ENCODE measurements at regions not wholly inside any gene's neighbourhood (a gene's known extent, or its start where the extent isn't known, plus 50 kb on each side); places are given as distances from the start of the nearest gene placed in this dataset.
A peak's percentile ranks its signal among the peaks of the same experiment; 100 is the strongest.
"Not testable (repeated sequence)": the region's sequence is repeated elsewhere in the genome, so short reads cannot be mapped to it uniquely, and the experiment has no call there.

GRCh38 chr9:42437057-42437759, 253.7 kb downstream of the SPATA31A6 start:
- not testable (repeated sequence) for H3K27me3 ChIP-seq (ENCODE audit: insufficient read depth, low read length); H2AFZ ChIP-seq (ENCODE audit: low read length, unreplicated experiment); H3K4me1 ChIP-seq (ENCODE audit: control insufficient read depth, insufficient read depth, low read length, unreplicated experiment); H3K4me3 ChIP-seq (ENCODE audit: low read depth, low read length); H3K79me2 ChIP-seq (ENCODE audit: control insufficient read depth, insufficient read depth, low read length, unreplicated experiment); H3K36me3 ChIP-seq (ENCODE audit: insufficient read depth, low read length); H3K27ac ChIP-seq (ENCODE audit: low read depth, low read length)

- not testable (repeated sequence) for H3K4me1 ChIP-seq (ENCODE audit: control insufficient read depth, insufficient read depth, low read length, unreplicated experiment); H3K36me3 ChIP-seq (ENCODE audit: insufficient read depth, low read length)
These were observed 259.2 kb downstream of the SPATA31A6 start for GRCh38 chr9:42442680-42443079.

GRCh38 chr9:42443414-42443813, 260.0 kb downstream of the SPATA31A6 start:
- H3K4me1 ChIP-seq (ENCODE audit: control insufficient read depth, insufficient read depth, low read length, unreplicated experiment); H3K27ac ChIP-seq (ENCODE audit: low read depth, low read length); H2AFZ ChIP-seq (ENCODE audit: low read length, unreplicated experiment); H3K27me3 ChIP-seq (ENCODE audit: insufficient read depth, low read length); H3K4me3 ChIP-seq (ENCODE audit: low read depth, low read length); H3K79me2 ChIP-seq (ENCODE audit: control insufficient read depth, insufficient read depth, low read length, unreplicated experiment); H3K36me3 ChIP-seq (ENCODE audit: insufficient read depth, low read length): not testable (repeated sequence)

More at GRCh38 chr9:42442680-42443079, 259.2 kb downstream of the SPATA31A6 start:
- not testable (repeated sequence) for H3K79me2 ChIP-seq (ENCODE audit: control insufficient read depth, insufficient read depth, low read length, unreplicated experiment); H3K27me3 ChIP-seq (ENCODE audit: insufficient read depth, low read length); H3K4me3 ChIP-seq (ENCODE audit: low read depth, low read length); H2AFZ ChIP-seq (ENCODE audit: low read length, unreplicated experiment); H3K27ac ChIP-seq (ENCODE audit: low read depth, low read length)

GRCh38 chr9:42461436-42461835, 278.0 kb downstream of the SPATA31A6 start:
- not testable (repeated sequence) for H3K27me3 ChIP-seq (ENCODE audit: insufficient read depth, low read length); H2AFZ ChIP-seq (ENCODE audit: low read length, unreplicated experiment); H3K36me3 ChIP-seq (ENCODE audit: insufficient read depth, low read length); H3K79me2 ChIP-seq (ENCODE audit: control insufficient read depth, insufficient read depth, low read length, unreplicated experiment); H3K4me1 ChIP-seq (ENCODE audit: control insufficient read depth, insufficient read depth, low read length, unreplicated experiment); H3K4me3 ChIP-seq (ENCODE audit: low read depth, low read length); H3K27ac ChIP-seq (ENCODE audit: low read depth, low read length)

- H3K4me3 ChIP-seq (ENCODE audit: low read depth, low read length); H3K79me2 ChIP-seq (ENCODE audit: control insufficient read depth, insufficient read depth, low read length, unreplicated experiment); H3K4me1 ChIP-seq (ENCODE audit: control insufficient read depth, insufficient read depth, low read length, unreplicated experiment); H3K36me3 ChIP-seq (ENCODE audit: insufficient read depth, low read length); H3K27ac ChIP-seq (ENCODE audit: low read depth, low read length); H2AFZ ChIP-seq (ENCODE audit: low read length, unreplicated experiment); H3K27me3 ChIP-seq (ENCODE audit: insufficient read depth, low read length): not testable (repeated sequence)
These were observed 278.4 kb downstream of the SPATA31A6 start for GRCh38 chr9:42461863-42462262.

- not testable (repeated sequence) for H3K27me3 ChIP-seq (ENCODE audit: insufficient read depth, low read length); H3K4me3 ChIP-seq (ENCODE audit: low read depth, low read length); H3K36me3 ChIP-seq (ENCODE audit: insufficient read depth, low read length); H3K4me1 ChIP-seq (ENCODE audit: control insufficient read depth, insufficient read depth, low read length, unreplicated experiment); H3K79me2 ChIP-seq (ENCODE audit: control insufficient read depth, insufficient read depth, low read length, unreplicated experiment)
- peak overlapping the region; percentile 72 for H3K27ac ChIP-seq (ENCODE audit: low read depth, low read length)
- peak overlapping the region; percentile 38 for H2AFZ ChIP-seq (ENCODE audit: low read length, unreplicated experiment)
These were observed 280.5 kb downstream of the SPATA31A6 start for GRCh38 chr9:42463981-42464380.

GRCh38 chr9:42470577-42470976, 287.1 kb downstream of the SPATA31A6 start:
- not testable (repeated sequence) for H3K79me2 ChIP-seq (ENCODE audit: control insufficient read depth, insufficient read depth, low read length, unreplicated experiment); H2AFZ ChIP-seq (ENCODE audit: low read length, unreplicated experiment); H3K4me1 ChIP-seq (ENCODE audit: control insufficient read depth, insufficient read depth, low read length, unreplicated experiment); H3K27ac ChIP-seq (ENCODE audit: low read depth, low read length); H3K27me3 ChIP-seq (ENCODE audit: insufficient read depth, low read length); H3K4me3 ChIP-seq (ENCODE audit: low read depth, low read length); H3K36me3 ChIP-seq (ENCODE audit: insufficient read depth, low read length)

GRCh38 chr9:42490989-42491388, 307.5 kb downstream of the SPATA31A6 start:
- H3K4me1 ChIP-seq (ENCODE audit: control insufficient read depth, insufficient read depth, low read length, unreplicated experiment); H3K4me3 ChIP-seq (ENCODE audit: low read depth, low read length); H3K27me3 ChIP-seq (ENCODE audit: insufficient read depth, low read length); H2AFZ ChIP-seq (ENCODE audit: low read length, unreplicated experiment); H3K79me2 ChIP-seq (ENCODE audit: control insufficient read depth, insufficient read depth, low read length, unreplicated experiment); H3K36me3 ChIP-seq (ENCODE audit: insufficient read depth, low read length); H3K27ac ChIP-seq (ENCODE audit: low read depth, low read length): not testable (repeated sequence)

- H3K36me3 ChIP-seq (ENCODE audit: insufficient read depth, low read length); H3K27me3 ChIP-seq (ENCODE audit: insufficient read depth, low read length); H3K4me3 ChIP-seq (ENCODE audit: low read depth, low read length); H2AFZ ChIP-seq (ENCODE audit: low read length, unreplicated experiment); H3K4me1 ChIP-seq (ENCODE audit: control insufficient read depth, insufficient read depth, low read length, unreplicated experiment); H3K79me2 ChIP-seq (ENCODE audit: control insufficient read depth, insufficient read depth, low read length, unreplicated experiment); H3K27ac ChIP-seq (ENCODE audit: low read depth, low read length): not testable (repeated sequence)
These were observed 319.3 kb downstream of the SPATA31A6 start for GRCh38 chr9:42502620-42503264.

- H3K4me3 ChIP-seq (ENCODE audit: low read depth, low read length); H3K79me2 ChIP-seq (ENCODE audit: control insufficient read depth, insufficient read depth, low read length, unreplicated experiment); H2AFZ ChIP-seq (ENCODE audit: low read length, unreplicated experiment); H3K27ac ChIP-seq (ENCODE audit: low read depth, low read length); H3K4me1 ChIP-seq (ENCODE audit: control insufficient read depth, insufficient read depth, low read length, unreplicated experiment); H3K36me3 ChIP-seq (ENCODE audit: insufficient read depth, low read length); H3K27me3 ChIP-seq (ENCODE audit: insufficient read depth, low read length): not testable (repeated sequence)
These were observed 324.7 kb downstream of the SPATA31A6 start for GRCh38 chr9:42508111-42508510.

GRCh38 chr9:42513535-42513934, 330.1 kb downstream of the SPATA31A6 start:
- not testable (repeated sequence) for H3K27me3 ChIP-seq (ENCODE audit: insufficient read depth, low read length); H3K36me3 ChIP-seq (ENCODE audit: insufficient read depth, low read length); H3K27ac ChIP-seq (ENCODE audit: low read depth, low read length); H3K79me2 ChIP-seq (ENCODE audit: control insufficient read depth, insufficient read depth, low read length, unreplicated experiment); H3K4me1 ChIP-seq (ENCODE audit: control insufficient read depth, insufficient read depth, low read length, unreplicated experiment); H3K4me3 ChIP-seq (ENCODE audit: low read depth, low read length); H2AFZ ChIP-seq (ENCODE audit: low read length, unreplicated experiment)

Measured in ACC112 (cell line).